HepG2 (cell line): ENCODE measurements at regions not wholly inside any gene's neighbourhood (a gene's known extent, or its start where the extent isn't known, plus 50 kb on each side); places are given as distances from the start of the nearest gene placed in this dataset.

ENCODE experiments used
- ATAC-seq: fragments of 200-7000 bp; cut with Tn5 transposase; 3 replicates; pipeline ENCODE4 v1.9.1; 2020; ENCODE audit warnings: mild to moderate bottlenecking, moderate library complexity
- BruUV-seq: library from RNA; stranded (reverse); fragments of 400-500 nt; replicated peaks from 2 replicates; lab custom pipeline; 2021; lab: Mats Ljungman, UMichigan
- CTCF ChIA-PET: fragments of 300-600 bp; formaldehyde crosslinking; extraction: SDS; loops from one replicate; lab custom pipeline; 2021; ENCODE audit warnings: low total read pairs, inconsistent platforms, low intra/inter-chr PET ratio; lab: Yijun Ruan, JAX
- POLR2A ChIA-PET: fragments of 350-600 bp; sonication (Branson Sonifier 250); formaldehyde crosslinking; loops from one replicate; lab custom pipeline; 2020; ENCODE audit warnings: antibody characterized with exemption, inconsistent platforms; lab: Yijun Ruan, JAX
- DNase-seq: peaks from one replicate; pipeline ENCODE4 v3.0.0-alpha.2; 2015; ENCODE audit warnings: low spot score
- FAIRE-seq: peaks from 3 replicates; lab custom pipeline; 2011; peaks lifted over from hg19 to GRCh38; lab: Jason Lieb, UNC
- H2AFZ ChIP-seq: one replicate; pipeline ENCODE4 v1.6.1; 2011; ENCODE audit warnings: low read length, inconsistent platforms
- H3K27ac ChIP-seq: fragments of 300-600 bp; 3 replicates; pipeline ENCODE4 v1.8.0; 2011; ENCODE audit warnings: mixed run types, mild to moderate bottlenecking, mixed read lengths, low read length, inconsistent platforms; ENCODE audit not compliant: insufficient read depth; ENCODE audit errors: extremely low read length
- H3K27me3 ChIP-seq, 2 experiments: fragments of 200-600 bp in 1 of 2; 2 replicates in 1 of 2; 3 replicates in 1 of 2; pipeline versions ENCODE4 v1.6.0 to v1.8.0; 2011; ENCODE audit warnings: low read length in 2 of 2, mild to moderate bottlenecking in 2 of 2, moderate library complexity in 2 of 2, inconsistent platforms in 1 of 2; ENCODE audit not compliant: insufficient read depth in 2 of 2, control insufficient read depth in 1 of 2
- H3K36me3 ChIP-seq, 2 experiments: fragments of 200-600 bp in 1 of 2; replicated peaks in 1 of 2; 2 replicates in 1 of 2; 3 replicates in 1 of 2; pipeline versions ENCODE4 v1.5.1 to v1.8.0; 2011; ENCODE audit warnings: low read length in 2 of 2, inconsistent platforms in 1 of 2; ENCODE audit not compliant: insufficient read depth in 2 of 2, control insufficient read depth in 1 of 2
- H3K4me1 ChIP-seq: 2 replicates; pipeline ENCODE4 v1.5.1; 2012; ENCODE audit warnings: low read length, inconsistent platforms; ENCODE audit not compliant: insufficient read depth
- H3K4me2 ChIP-seq: 2 replicates; pipeline ENCODE4 v1.6.0; 2011; ENCODE audit warnings: low read depth, low read length, inconsistent platforms
- H3K4me3 ChIP-seq, 3 experiments: fragments of 200-600 bp in 1 of 3; sonication (generic), shearing (Covaris generic) in 1 of 3; replicated peaks in 1 of 3; 2 replicates each; pipeline ENCODE4 v1.5.1; 2011 to 2016; ENCODE audit warnings: low read length in 3 of 3, inconsistent platforms in 2 of 3, low read depth in 2 of 3, mild to moderate bottlenecking in 2 of 3, control low read depth in 1 of 3, mixed read lengths in 1 of 3; ENCODE audit not compliant: insufficient read depth in 1 of 3
- H3K79me2 ChIP-seq: one replicate; pipeline ENCODE4 v1.6.1; 2011; ENCODE audit warnings: low read length, inconsistent platforms; ENCODE audit not compliant: insufficient read depth
- H3K9ac ChIP-seq: 2 replicates; pipeline ENCODE4 v1.6.0; 2011; ENCODE audit warnings: mild to moderate bottlenecking, low read depth, low read length, inconsistent platforms; ENCODE audit not compliant: insufficient read depth
- H3K9me3 ChIP-seq: 2 replicates; pipeline ENCODE4 v1.5.1; 2012; ENCODE audit warnings: mild to moderate bottlenecking, low read length
- H4K20me1 ChIP-seq: 2 replicates; pipeline ENCODE4 v1.6.0; 2011; ENCODE audit warnings: inconsistent platforms, mild to moderate bottlenecking, low read length, moderate library complexity; ENCODE audit not compliant: insufficient read depth
- EEA1 ChIP-seq: sonication (generic); formaldehyde crosslinking; IDR thresholded peaks from 2 replicates; pipeline ENCODE4 v1.5.1; 2020; ENCODE audit warnings: mild to moderate bottlenecking, missing genetic modification reagents, borderline replicate concordance
- ELF1 ChIP-seq: sonication (generic); formaldehyde crosslinking; IDR thresholded peaks from 2 replicates; pipeline ENCODE4 v1.4.0; 2020; ENCODE audit warnings: missing genetic modification reagents
- FLYWCH1 ChIP-seq: sonication (generic); formaldehyde crosslinking; IDR thresholded peaks from 2 replicates; pipeline ENCODE4 v1.8.1; 2023; ENCODE audit warnings: mild to moderate bottlenecking, missing genetic modification reagents
- HNRNPH1 ChIP-seq: fragments of 200-400 bp; formaldehyde crosslinking; optimal IDR thresholded peaks from 2 replicates; pipeline ENCODE3; 2017; ENCODE audit warnings: mild to moderate bottlenecking, low read depth, low read length
- KMT2A ChIP-seq: sonication (generic); formaldehyde crosslinking; IDR thresholded peaks from 2 replicates; pipeline ENCODE4 v1.4.0; 2020; ENCODE audit warnings: missing genetic modification reagents
- MTA3 ChIP-seq: sonication (generic); formaldehyde crosslinking; IDR thresholded peaks from 2 replicates; pipeline ENCODE4 v1.4.0; 2020; ENCODE audit warnings: missing genetic modification reagents
- NCOA5 ChIP-seq: sonication (generic); formaldehyde crosslinking; IDR thresholded peaks from 2 replicates; pipeline ENCODE4 v1.4.0; 2020; ENCODE audit warnings: missing genetic modification reagents
- RAD51 ChIP-seq: fragments of 450-650 bp; IDR thresholded peaks from 2 replicates; pipeline ENCODE4 v1.6.1; 2016; ENCODE audit warnings: borderline replicate concordance
- SMAD1 ChIP-seq: sonication (generic); formaldehyde crosslinking; IDR thresholded peaks from 2 replicates; pipeline ENCODE4 v1.4.0; 2020; ENCODE audit warnings: missing genetic modification reagents, low read depth, mild to moderate bottlenecking, borderline replicate concordance
- SMAD3 ChIP-seq: sonication (generic); formaldehyde crosslinking; IDR thresholded peaks from 2 replicates; pipeline ENCODE4 v1.4.0; 2020; ENCODE audit warnings: missing genetic modification reagents
- SNAI1 ChIP-seq: sonication (generic); formaldehyde crosslinking; IDR thresholded peaks from 2 replicates; pipeline ENCODE4 v1.5.0; 2020; ENCODE audit warnings: mild to moderate bottlenecking, missing genetic modification reagents, borderline replicate concordance
- ZBTB1 ChIP-seq: sonication (generic); formaldehyde crosslinking; IDR thresholded peaks from 2 replicates; pipeline ENCODE4 v1.4.0; 2020; ENCODE audit warnings: missing genetic modification reagents, borderline replicate concordance
- ZFP36 ChIP-seq: fragments of 150-350 bp; IDR thresholded peaks from 2 replicates; pipeline ENCODE4 v1.6.1; 2018; ENCODE audit warnings: borderline replicate concordance, low read length, low read depth; ENCODE audit not compliant: partially characterized antibody
- ZNF552 ChIP-seq: sonication (generic); formaldehyde crosslinking; IDR thresholded peaks from 2 replicates; pipeline ENCODE4 v1.9.0; 2022; ENCODE audit warnings: missing genetic modification reagents, mild to moderate bottlenecking, borderline replicate concordance
- WGBS: methylation state at CpG from one replicate; pipeline ENCODE4 v1.1.6; 2017; ENCODE audit warnings: low lambda C conversion rate; 5-methylcytosine and 5-hydroxymethylcytosine counted together
- in situ Hi-C: cut with HindIII; loops from 2 replicates; pipeline ENCODE4 v1.10.0; 2017; ENCODE audit warnings: low pct_unique_long_range_greater_than_20kb; ENCODE audit not compliant: extremely low pct_ligation_motif_present
- intact Hi-C: fragments of 100-400 bp; cut with micrococcal nuclease; formaldehyde crosslinking; loops from one replicate; pipeline ENCODE4 v1.10.0; 2022; ENCODE audit not compliant: unreplicated experiment
- TF ChIP-seq, protein P1 (sequence below): sonication (generic); formaldehyde crosslinking; IDR thresholded peaks from 2 replicates; pipeline ENCODE4 v1.4.0; 2020; ENCODE audit warnings: missing genetic modification reagents
- TF ChIP-seq, protein P2 (sequence below): sonication (generic); formaldehyde crosslinking; IDR thresholded peaks from 2 replicates; pipeline ENCODE4 v1.5.0; 2020; ENCODE audit warnings: missing genetic modification reagents

DNA sequence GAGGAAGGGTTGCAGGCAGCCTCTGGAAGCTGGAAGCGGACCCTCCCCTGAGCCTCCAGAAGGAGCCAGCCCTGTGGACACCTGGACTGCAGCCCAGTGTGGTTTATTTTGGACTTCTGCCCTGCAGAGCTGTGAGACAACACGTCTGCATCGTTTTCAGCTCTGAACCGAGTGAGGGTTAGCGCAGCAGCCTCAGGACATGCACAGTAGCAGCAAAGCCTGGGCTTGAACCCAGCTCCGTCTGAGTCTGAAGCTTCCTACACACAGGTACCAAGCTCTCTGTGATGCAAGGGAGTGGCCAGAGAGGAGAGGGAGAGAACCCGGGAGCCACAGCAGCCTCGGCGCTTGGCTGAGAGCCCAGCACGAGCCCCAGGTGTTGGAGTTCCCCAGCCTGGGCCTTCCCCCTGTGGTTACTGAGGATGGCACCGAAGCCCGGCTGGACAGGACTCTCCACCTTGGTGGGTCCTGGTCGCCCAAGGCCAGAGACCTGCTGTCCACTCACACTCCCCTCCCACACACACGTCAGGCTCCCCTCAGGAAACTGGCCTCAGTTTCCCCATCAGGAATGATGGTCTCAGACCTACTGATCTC is 128.2 kb downstream of the OLFM1 start:
- no peak overlapping the region for H3K27ac ChIP-seq

GRCh38 chr9:135216236-135216635 is 128.8 kb downstream of the OLFM1 start:
- Histone ChIP-seq H4K20me1 (no peaks in the 10 kb centered on the region), H3K36me3 (no peaks in the 10 kb centered on the region), H3K27ac (no peak overlapping the region), H2AFZ (no peak overlapping the region), H3K4me1 (no peaks in the 10 kb centered on the region), H3K4me2 (no peak overlapping the region), H3K9me3 (no peaks in the 10 kb centered on the region), H3K79me2 (no peaks in the 10 kb centered on the region), H3K27me3 (peaks cover 10 to 75% of the 10 kb centered on the region in 2 experiments; a peak in 3 of 5 replicates), H3K9ac (no peak overlapping the region), H3K4me3 (no peak overlapping the region)
- TF ChIP-seq KMT2A (CRISPR knock-in tag) (no peak), FLYWCH1 (CRISPR knock-in tag) (no peak), SMAD1 (CRISPR knock-in tag) (no peak), ZBTB1 (CRISPR knock-in tag) (no peak), RAD51 (no peak), SMAD3 (CRISPR knock-in tag) (no peak), ELF1 (CRISPR knock-in tag) (no peak)
- TF ChIP-seq, protein P1, sequence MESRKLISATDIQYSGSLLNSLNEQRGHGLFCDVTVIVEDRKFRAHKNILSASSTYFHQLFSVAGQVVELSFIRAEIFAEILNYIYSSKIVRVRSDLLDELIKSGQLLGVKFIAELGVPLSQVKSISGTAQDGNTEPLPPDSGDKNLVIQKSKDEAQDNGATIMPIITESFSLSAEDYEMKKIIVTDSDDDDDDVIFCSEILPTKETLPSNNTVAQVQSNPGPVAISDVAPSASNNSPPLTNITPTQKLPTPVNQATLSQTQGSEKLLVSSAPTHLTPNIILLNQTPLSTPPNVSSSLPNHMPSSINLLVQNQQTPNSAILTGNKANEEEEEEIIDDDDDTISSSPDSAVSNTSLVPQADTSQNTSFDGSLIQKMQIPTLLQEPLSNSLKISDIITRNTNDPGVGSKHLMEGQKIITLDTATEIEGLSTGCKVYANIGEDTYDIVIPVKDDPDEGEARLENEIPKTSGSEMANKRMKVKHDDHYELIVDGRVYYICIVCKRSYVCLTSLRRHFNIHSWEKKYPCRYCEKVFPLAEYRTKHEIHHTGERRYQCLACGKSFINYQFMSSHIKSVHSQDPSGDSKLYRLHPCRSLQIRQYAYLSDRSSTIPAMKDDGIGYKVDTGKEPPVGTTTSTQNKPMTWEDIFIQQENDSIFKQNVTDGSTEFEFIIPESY (CRISPR knock-in tag): no peak
- POLR2A ChIA-PET: no interaction called here
- CTCF ChIA-PET: no interaction called here
- DNase-seq (no peak), FAIRE-seq (no peak), ATAC-seq (no peak)
- BruUV-seq: no TSS peak
- WGBS: 36% methylated on average over 5 of the region's 7 CpGs
- intact Hi-C loops (no loop called here), in situ Hi-C loops (no loop called here)

More for the DNA sequence above, 128.2 kb downstream of the OLFM1 start:
- Histone ChIP-seq H3K9ac (no peak overlapping the region), H3K4me1 (no peaks in the 10 kb centered on the region), H3K27me3 (peaks cover 7 to 69% of the 10 kb centered on the region in 2 experiments; a peak in 3 of 5 replicates), H3K4me3 (no peak overlapping the region), H3K79me2 (no peaks in the 10 kb centered on the region), H4K20me1 (no peaks in the 10 kb centered on the region), H2AFZ (no peak overlapping the region), H3K4me2 (no peak overlapping the region), H3K36me3 (no peaks in the 10 kb centered on the region), H3K9me3 (no peaks in the 10 kb centered on the region)
- intact Hi-C loops (no loop called here), in situ Hi-C loops (no loop called here)
- 14% methylated on average over 4 of the region's 14 CpGs for WGBS
- BruUV-seq: no TSS peak
- DNase-seq (no peak), ATAC-seq (no peak; the same call in 2 of the 3 replicates), FAIRE-seq (no peak)
- ChIA-PET CTCF (no interaction called here), POLR2A (no interaction called here)
- TF ChIP-seq ZFP36: no peak
- no peak for TF ChIP-seq EEA1 (CRISPR knock-in tag)
- TF ChIP-seq KMT2A (CRISPR knock-in tag): no peak
- TF ChIP-seq, protein P2, sequence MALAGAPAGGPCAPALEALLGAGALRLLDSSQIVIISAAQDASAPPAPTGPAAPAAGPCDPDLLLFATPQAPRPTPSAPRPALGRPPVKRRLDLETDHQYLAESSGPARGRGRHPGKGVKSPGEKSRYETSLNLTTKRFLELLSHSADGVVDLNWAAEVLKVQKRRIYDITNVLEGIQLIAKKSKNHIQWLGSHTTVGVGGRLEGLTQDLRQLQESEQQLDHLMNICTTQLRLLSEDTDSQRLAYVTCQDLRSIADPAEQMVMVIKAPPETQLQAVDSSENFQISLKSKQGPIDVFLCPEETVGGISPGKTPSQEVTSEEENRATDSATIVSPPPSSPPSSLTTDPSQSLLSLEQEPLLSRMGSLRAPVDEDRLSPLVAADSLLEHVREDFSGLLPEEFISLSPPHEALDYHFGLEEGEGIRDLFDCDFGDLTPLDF (CRISPR knock-in tag): no peak
- no peak for TF ChIP-seq MTA3 (CRISPR knock-in tag)
- TF ChIP-seq HNRNPH1: no peak
- no peak for TF ChIP-seq ZNF552 (CRISPR knock-in tag)
- no peak for TF ChIP-seq NCOA5 (CRISPR knock-in tag)
- TF ChIP-seq SNAI1 (CRISPR knock-in tag): no peak
